ENCODE measurements at regions not wholly inside any gene's neighbourhood (a gene's known extent, or its start where the extent isn't known, plus 50 kb on each side); places are given as distances from the start of the nearest gene placed in this dataset.
"Not testable (repeated sequence)": the region's sequence is repeated elsewhere in the genome, so short reads cannot be mapped to it uniquely, and the experiment has no call there.

DNA sequence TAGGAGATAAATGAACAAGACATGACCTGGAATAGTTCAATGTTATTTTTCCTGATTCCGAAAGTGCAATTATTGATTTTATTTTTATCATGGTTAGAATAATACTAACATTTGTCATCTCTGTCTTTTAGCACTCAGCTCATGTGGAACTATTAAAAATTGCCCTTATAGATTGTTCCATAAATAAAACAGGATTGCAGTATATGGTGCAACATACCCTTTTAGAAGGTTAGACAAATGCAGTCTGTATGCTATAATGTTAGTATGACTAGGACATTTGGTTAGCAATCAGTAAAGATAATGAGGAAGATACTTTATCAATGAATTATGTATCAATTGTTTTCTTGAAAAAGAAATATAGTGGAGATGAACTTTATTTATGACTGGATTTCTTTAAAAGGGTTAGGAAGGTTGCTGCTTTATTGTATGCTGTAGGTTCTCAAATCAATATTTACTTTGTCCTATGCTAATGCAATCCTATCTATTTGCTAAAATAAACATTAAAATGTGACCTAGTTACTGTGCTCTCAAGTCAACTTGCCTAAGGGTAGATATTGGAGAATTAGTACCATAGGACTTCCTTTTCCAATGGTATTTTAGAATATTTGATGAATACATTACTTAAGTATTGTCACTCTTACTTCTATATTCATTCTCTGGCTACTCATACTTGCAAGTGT is 348.9 kb upstream of the ISL1 start:
- DNase-seq, result no peak

- no peak for DNase-seq
Observed at GRCh38 chr5:51039424-51040329, 343.6 kb upstream of the ISL1 start.

- DNase-seq, result no peak
Observed at GRCh38 chr5:51043745-51044144, 339.5 kb upstream of the ISL1 start.

DNA sequence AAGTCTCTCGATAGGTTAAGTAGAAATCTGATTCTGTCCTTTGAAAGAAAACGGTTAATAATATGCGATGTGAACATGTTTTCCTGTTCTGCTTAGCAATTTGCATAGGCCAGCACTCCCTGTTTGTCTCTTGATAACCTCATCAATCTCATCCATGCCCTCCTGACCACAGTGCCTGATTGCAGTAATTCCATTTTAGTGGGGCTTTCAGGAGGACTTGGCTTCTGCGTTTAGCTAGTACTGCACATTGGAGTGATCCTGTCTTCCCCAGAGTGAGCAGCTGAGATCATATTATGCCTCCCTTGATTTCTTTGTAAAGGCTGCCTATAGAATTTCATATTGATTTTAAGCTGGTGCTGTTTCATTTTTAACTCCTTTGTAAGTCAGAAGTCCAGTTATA is 335.9 kb upstream of the ISL1 start:
- no peak for DNase-seq

DNA sequence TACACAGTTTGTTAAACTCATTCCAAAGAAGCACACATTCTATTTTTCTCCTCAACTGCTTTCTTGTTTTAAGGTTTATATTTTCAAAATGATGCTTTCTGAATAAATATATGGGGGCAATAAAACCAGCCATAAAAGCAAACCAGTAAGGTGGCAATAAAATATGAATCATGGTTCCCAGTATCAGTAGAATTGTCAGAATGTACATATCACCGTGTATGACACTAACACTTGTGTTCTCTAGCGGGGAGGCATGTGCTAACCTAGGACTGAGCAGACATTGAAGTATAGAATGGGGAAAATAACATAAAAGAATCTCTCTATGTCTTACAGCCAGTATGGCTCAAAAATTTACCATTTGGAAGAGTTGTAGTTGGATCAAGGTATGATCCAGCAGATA is 329.9 kb upstream of the ISL1 start:
- no peak for DNase-seq

DNA sequence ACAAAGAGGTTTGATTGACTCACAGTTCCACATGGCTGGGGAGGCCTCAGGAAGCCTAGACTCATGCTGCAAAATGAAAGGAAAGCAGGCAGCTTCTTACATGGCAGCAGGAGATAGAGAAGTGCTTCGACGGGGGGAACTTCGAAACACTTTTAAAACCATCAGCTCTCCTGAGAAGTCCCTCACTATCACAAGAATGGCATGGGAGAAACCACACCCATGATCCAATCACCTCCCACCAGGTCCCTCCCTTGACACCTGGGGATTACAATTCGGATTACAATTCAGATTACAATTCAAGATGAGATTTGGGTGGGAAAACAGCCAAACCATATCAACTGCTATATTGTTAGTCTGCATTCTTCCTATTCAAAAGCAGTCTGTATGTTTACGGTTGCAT is 322.3 kb upstream of the ISL1 start:
- no peak for DNase-seq

GRCh38 chr5:51072937-51073336 is 310.3 kb upstream of the ISL1 start:
- no peak for DNase-seq

DNA sequence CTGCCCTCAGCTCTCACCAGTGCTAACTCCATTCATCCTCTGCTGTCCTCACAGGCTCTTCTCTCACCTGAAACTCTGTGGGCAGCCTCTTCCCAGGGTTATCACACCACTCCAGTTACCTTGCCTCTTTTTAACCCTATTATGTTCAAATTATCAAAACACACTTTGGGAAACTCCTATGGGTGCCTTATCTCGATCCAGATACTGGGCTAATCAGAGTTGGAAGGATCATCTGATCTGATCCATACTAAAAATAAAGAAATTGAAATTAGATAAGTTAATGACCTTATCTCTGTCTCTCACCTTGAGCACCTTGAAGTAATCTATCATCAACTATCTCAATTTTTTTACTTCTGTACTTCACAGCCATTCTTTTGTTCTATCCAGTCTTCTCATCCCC is 300.5 kb upstream of the ISL1 start:
- DNase-seq, result no peak

GRCh38 chr5:51091816-51092215 is 291.4 kb upstream of the ISL1 start:
- no peak for DNase-seq

DNA sequence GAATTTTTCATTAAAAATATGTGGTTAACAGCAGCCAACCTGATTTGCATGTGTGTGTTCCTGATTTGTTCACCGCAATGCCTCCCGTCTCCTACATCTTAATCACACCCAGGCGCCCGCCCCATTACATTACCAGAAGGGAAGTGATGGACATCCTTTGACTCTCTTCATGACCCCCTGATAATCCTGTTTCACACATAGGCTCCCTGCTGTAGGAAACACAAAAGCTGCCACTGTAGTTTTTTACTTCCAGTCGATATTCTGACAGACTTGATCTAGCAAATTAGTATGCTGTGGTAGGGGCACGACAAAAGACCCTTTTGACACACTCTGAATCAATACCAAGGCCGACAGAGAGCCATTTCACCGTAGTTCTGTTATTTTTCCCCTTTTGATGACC is 287.8 kb upstream of the ISL1 start:
- DNase-seq, result no peak

GRCh38 chr5:51096859-51097258 is 286.4 kb upstream of the ISL1 start:
- DNase-seq, result no peak

DNA sequence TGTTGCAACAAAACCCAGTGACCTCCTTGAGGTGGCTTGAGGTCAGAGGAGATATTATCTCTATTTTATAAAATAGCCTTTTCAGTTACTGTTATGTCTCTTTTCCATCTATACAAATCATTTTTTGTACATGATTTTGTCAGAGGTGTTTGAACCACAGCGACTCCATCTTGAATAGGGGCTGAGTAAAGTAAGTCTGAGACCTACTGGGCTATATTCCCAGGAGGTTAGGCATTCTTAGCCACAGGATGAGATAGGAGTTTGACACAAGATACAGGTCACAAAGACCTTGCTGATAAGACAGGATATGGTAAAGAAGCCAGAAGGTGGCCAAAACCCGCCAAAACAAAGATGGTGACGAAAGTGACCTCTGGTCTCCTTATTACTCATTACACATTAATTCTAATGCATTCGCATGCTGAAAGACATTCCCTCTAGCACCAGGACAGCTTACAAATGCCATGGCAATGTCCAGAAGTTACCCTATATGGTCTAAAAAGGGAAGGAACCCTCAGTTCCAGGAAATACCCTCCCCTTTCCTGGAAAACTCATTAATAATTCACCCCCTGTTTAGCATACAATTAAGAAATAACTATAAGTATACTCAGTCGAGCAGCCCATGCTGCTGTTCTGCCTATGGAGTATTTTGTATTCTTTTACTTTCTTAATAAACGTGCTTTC is 283.9 kb upstream of the ISL1 start:
- DNase-seq, result no peak

GRCh38 chr5:51104556-51104955 is 278.7 kb upstream of the ISL1 start:
- peak; percentile 2 for DNase-seq

- DNase-seq, result no peak
Observed at GRCh38 chr5:51109786-51110410, 273.4 kb upstream of the ISL1 start.

DNA sequence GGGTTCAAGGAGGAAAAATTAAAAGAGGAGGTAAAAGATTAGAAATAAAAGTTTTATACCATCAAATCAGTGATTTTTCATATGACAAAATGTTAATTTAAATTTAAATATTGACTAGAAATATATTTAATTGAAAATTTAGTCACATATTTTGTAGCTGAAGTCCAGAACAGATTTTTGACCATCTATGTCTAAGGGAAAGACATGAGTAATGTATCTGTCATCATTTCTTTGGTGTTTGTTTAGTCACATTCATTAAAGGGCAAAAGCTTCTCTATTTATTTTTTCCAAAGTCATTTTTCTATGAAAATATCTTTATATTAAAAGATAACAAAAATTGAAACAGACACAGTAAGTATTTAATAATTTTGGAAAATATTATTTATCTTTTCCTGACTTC is 252.0 kb upstream of the ISL1 start:
- DNase-seq, result no peak

DNA sequence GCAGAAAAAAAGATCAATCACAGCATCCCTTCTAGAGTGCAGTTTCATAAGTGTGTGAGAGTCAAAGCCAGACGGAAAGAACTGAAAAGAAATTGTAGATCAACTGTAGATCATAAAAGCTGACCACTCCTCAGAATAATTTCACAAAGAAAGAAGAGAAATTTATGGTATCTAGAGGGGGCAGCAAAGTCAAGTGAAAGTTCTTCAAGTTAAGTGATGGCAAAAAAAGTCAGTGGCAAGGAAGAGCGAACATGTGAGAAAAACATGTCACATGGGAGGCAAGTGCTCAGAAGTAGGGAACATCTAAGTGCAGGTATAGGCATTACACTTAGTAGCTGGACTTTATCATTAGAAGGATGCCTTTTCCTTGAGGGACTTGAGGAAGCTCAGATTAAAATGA is 245.1 kb upstream of the ISL1 start:
- no peak for DNase-seq

GRCh38 chr5:51148437-51148836 is 234.8 kb upstream of the ISL1 start:
- no peak for DNase-seq

- DNase-seq, result no peak
Observed at GRCh38 chr5:51156222-51156621, 227.0 kb upstream of the ISL1 start.

DNA sequence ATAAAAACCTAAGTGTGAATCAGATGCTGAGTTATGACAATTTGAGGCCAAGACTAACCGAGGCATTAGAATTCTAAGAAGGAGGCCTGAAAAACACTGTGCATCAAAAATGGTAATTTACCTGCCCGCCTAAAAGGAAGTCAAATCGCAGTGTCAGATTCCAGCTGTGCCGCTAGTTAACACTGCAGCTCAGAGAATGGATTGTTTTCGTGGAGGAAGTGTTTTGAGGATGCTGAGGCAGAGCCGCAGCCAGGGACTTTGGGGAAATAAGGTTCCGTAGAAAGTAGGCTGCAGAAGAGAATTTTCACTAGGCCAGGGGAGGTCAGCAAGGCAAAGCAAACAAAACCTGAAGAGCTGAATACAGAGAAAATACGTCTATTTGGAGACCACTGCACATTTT is 226.4 kb upstream of the ISL1 start:
- DNase-seq, result no peak

GRCh38 chr5:51159164-51159563 is 224.1 kb upstream of the ISL1 start:
- no peak for DNase-seq

DNA sequence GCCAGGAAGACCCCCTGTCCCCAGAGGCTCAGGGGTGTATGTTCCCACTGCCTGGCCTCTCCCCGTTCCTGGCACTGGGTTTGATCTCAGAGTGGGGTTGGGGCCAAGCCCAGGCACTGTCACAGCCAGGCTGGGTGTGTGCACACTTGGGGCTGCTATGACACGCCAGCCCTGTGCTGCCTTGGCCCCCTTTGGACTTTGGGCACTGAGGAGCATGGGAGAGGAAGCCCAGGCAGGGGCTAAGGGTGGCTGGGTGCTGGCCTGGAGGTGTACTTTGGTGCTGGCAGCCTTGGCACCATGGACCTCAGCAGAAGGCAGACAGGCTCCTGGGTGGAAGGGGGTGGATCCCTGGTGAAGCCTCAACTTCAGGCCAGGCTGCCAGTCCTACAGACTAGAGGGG is 223.6 kb upstream of the ISL1 start:
- no peak for DNase-seq

- DNase-seq, result no peak
Observed at GRCh38 chr5:51162245-51162644, 221.0 kb upstream of the ISL1 start.

DNA sequence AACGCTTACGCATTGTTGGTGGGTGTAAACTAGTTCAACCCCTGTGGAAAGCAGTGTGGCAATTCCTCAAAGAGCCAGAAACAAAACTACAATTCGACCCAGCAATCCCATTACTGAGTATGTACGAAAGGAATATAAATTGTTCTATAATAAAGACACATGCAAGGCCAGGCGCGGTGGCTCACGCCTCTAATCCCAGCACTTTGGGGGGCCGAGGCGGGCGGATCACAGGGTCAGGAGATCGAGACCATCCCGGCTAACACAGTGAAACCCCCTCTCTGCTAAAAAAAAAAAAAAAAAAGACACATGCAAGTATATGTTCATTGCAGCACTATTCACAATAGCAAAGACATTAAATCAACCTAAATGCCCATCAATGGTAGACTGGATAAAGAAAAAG is 217.6 kb upstream of the ISL1 start:
- DNase-seq, result not testable (repeated sequence)
